HG03139 (cell line): ENCODE measurements at regions not wholly inside any gene's neighbourhood (a gene's known extent, or its start where the extent isn't known, plus 50 kb on each side); places are given as distances from the start of the nearest gene placed in this dataset.

Experiments
- ATAC-seq: cut with Tn5 transposase; IDR thresholded peaks from one replicate; pipeline ENCODE4 v1.9.1; 2021; ENCODE audit not compliant: unreplicated experiment

GRCh38 chr17:69944406-69944805 lies 130.6 kb upstream of the KCNJ16 start:
- ATAC-seq = no peak

GRCh38 chr17:69945698-69946185 lies 129.3 kb upstream of the KCNJ16 start:
- ATAC-seq = no peak

- ATAC-seq = no peak
These were observed 127.8 kb upstream of the KCNJ16 start for GRCh38 chr17:69947027-69947759.

- no peak for ATAC-seq
These were observed 126.6 kb upstream of the KCNJ16 start for GRCh38 chr17:69948406-69948805.

- ATAC-seq = no peak
These were observed 125.5 kb upstream of the KCNJ16 start for GRCh38 chr17:69949496-69949895.

GRCh38 chr17:69949973-69950695 lies 124.9 kb upstream of the KCNJ16 start:
- ATAC-seq = no peak

- no peak for ATAC-seq
These were observed 124.2 kb upstream of the KCNJ16 start for GRCh38 chr17:69950701-69951418.

- no peak for ATAC-seq
These were observed 120.6 kb upstream of the KCNJ16 start for GRCh38 chr17:69954241-69954925.

GRCh38 chr17:69958063-69958462 lies 117.0 kb upstream of the KCNJ16 start:
- ATAC-seq = no peak

- no peak for ATAC-seq
These were observed 115.7 kb upstream of the KCNJ16 start for GRCh38 chr17:69959283-69959682.

GRCh38 chr17:69960755-69961154 lies 114.3 kb upstream of the KCNJ16 start:
- ATAC-seq = no peak

- ATAC-seq = no peak
These were observed 113.4 kb upstream of the KCNJ16 start for GRCh38 chr17:69961501-69962145.

GRCh38 chr17:69962436-69962995 lies 112.5 kb upstream of the KCNJ16 start:
- ATAC-seq = no peak

GRCh38 chr17:69967910-69968411 lies 107.1 kb upstream of the KCNJ16 start:
- ATAC-seq = no peak

GRCh38 chr17:69969897-69970296 lies 105.1 kb upstream of the KCNJ16 start:
- no peak for ATAC-seq

- no peak for ATAC-seq
These were observed 102.8 kb upstream of the KCNJ16 start for GRCh38 chr17:69972251-69972650.

- no peak for ATAC-seq
These were observed 99.2 kb upstream of the KCNJ16 start for GRCh38 chr17:69975808-69976207.

- no peak for ATAC-seq
These were observed 96.9 kb upstream of the KCNJ16 start for GRCh38 chr17:69978056-69978646.

GRCh38 chr17:69981441-69981840 lies 93.6 kb upstream of the KCNJ16 start:
- ATAC-seq = no peak

GRCh38 chr17:69995476-69995875 lies 79.5 kb upstream of the KCNJ16 start:
- ATAC-seq = no peak
